NOMO-1 treated with dmso at 0.1 percent for 144 hours (cell line): ENCODE measurements at regions not wholly inside any gene's neighbourhood (a gene's known extent, or its start where the extent isn't known, plus 50 kb on each side); places are given as distances from the start of the nearest gene placed in this dataset.
"Not testable (repeated sequence)": the region's sequence is repeated elsewhere in the genome, so short reads cannot be mapped to it uniquely, and the experiment has no call there.

ENCODE experiments used
- DNase-seq: peaks from one replicate; lab custom pipeline; 2025; ENCODE audit not compliant: unreplicated experiment; lab: John Stamatoyannopoulos, UW

DNA sequence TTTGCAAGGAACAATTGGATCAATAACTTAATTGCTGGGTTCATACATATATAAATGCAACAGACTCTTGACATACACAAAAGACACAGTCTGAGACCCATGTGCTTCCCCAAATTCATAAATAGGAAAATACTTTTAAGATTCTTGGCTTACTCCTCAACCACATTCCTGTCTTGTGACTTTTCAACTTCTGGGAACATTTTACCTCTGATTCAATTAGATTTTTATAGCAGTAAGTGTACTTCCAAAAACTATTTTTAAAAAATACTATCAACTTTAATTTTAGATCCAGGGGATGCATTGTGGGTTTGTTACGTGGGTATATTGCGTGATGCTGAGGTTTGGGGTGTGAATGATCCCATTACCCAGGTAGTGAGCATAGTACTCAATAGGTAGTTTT is 406.7 kb downstream of the RPS6KC1 start:
- no peak for DNase-seq

DNA sequence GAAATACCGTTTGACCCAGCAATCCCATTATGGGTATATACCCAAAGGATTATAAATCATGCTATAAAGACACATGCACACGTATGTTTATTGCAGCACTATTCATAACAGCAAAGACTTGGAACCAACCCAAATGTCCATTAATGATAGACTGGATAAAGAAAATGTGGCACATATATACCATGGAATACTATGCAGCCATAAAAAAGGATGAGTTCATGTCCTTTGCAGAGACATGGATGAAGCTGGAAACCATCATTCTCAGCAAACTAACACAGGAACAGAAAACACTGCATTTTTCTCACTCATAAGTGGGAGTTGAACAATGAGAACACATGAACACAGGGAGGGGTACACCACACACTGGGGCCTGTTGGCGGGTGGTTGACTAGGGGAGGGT is 411.3 kb downstream of the RPS6KC1 start:
- not testable (repeated sequence) for DNase-seq

DNA sequence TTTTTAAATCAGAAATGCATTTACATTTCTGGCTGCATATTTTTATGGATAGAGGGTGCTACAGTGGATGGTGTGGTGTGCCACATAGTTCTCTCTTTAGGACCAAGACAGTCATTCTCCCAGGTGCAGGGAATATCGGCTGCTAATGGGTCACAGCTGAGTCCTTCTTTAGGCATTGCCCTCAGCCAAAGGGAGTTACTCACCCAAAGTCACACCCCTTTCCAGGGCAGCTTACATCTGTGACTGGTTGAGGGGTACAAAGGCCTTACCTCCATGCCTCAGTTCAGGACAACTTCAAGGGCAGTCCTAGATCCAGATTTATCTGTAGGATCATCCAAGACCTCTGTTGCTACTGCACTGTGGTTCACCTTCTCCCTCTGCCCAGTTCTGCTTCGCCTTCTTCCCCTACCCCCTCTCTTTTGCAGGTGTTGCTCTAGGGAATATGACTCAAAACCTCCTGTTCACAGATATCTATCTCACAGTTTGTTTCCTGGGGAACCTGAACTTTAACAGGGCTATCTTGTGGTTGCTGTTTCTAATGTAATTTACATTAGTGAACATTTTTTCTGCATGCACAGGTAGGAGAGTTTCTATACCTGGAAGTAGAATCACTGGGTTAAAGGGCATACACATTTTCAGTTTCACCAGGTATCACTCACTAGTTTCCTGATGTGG is 413.9 kb downstream of the RPS6KC1 start:
- DNase-seq, result no peak

DNA sequence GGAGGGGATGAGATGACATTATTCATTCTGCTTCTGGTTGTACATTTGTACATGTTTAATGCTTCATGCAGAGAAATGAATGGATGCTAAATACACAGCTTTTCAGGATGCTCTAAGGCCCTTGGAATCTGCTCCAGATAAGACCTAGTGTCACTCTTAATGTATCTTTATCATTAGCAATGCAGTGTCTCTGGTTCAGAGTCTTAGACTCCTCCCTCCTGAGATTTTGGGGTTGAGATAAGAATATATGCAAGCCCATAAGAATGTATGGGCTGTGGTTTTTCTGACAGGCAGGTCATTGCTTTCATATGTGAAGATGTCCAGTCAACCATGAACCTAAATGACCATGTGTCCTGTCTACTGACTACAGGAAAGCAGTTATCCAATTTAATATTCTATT is 415.5 kb downstream of the RPS6KC1 start:
- no peak for DNase-seq

DNA sequence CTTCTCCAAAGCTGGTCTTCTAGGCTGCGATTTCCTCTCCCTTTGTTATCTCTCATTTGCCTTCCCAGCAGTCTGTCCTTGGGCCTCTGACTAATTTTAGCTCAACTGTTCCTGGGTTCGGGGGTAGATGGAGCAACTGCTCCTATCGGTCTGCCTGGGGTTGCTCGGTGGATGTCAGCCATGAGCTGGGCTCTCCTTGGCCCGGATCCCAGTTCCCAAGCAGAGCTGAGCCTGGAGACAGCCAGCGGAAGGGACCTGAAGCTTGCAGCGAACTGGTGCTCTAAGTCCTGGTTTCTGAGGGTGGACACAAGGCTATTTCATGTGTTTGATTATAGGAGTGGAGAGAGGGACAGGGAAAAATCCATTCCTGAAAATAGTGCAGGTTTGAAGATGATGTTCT is 423.0 kb downstream of the RPS6KC1 start:
- DNase-seq, result no peak

DNA sequence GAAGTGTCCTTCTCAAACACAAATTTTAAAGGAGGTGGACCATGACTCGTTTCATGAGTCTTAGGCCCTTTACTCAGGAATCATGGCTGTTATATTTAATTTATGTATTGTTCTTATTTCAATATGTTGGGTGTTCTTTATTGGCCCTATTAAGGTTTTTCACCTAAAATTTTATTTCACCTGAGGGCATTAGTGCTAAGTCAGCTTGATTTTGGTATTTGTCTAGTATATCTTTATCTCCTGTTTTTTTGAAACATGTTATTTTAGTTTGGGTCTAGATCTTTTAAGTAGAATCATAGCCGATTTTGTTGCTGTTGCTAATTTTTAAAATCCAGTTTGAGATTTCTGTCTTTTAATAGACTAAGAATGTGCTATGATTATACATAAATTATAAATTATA is 430.4 kb downstream of the RPS6KC1 start:
- DNase-seq, result no peak

DNA sequence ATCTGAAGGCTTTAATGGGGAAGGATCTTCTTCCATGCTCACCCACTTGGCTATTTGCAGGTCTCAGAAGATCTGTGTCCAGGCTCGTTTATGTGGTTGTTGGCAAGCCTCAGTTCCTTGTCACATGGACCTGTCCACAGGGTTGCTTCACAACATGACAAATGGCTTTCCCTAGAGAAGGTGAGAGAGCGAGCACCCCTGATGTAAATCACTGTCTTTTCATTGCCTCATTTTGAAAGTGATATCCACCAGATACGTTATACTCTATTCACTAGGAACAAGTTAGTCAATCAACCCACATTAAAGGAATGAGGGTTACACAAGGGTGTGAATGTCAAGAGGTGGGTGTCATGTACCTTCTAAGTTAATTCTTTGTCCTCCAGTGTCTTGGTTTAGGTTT is 433.3 kb downstream of the RPS6KC1 start:
- DNase-seq, result no peak

DNA sequence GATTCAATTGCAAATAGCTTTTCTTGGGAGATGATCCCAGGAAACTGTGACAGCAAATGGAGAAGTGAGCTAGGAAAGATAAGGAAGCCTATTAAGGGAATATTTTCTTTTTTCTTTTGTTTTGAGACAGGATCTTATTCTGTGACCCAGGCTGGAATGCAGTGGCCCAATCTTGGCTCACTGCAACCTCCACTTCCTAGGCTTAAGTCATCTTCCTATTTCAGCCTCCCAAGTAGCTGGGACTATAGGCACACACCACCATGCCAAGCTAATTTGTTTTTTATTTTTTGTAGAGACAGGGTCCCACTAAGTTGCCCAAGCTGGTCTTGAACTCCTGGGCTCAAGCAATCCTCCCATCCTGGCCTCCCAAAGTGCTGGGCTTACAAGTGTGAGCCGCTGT is 433.7 kb downstream of the RPS6KC1 start:
- DNase-seq, result no peak

DNA sequence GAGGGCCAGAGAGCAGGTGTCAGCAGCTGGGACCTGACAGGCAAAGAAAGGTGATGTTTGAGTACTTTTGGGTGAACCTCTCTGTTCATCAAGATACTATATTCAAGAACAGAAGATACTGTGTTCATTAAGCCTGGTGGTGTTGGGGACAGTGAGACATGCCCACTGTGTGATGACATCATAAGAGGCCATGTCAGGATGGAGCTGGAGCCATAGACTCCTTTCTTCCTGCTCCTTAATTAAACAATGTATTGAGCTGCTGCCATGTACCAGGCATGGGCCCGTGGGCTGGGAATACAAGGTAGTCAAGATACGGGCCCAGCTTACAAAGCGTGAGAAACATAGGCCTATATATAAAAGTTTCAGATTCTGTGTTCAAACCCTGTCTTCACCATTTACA is 435.4 kb downstream of the RPS6KC1 start:
- DNase-seq, result no peak

DNA sequence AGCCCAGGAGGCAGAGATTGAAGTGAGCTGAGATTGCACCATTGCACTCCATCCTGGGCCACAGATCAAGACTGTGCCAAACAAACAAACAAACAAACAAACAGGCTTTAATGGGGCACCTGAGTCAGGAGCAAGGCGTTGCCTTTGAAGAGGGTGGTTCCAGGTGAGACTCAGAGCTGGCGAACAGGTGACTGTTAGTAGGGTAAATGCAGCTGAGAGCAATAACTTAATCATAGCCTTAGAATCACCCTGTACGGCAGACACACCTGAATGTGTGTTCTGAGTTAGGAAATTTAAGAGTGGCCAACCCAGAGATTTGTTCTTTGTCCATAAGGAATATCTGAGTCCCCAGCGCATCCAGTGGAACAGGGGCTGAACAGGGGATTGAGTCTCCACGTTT is 440.4 kb downstream of the RPS6KC1 start:
- DNase-seq, result no peak

DNA sequence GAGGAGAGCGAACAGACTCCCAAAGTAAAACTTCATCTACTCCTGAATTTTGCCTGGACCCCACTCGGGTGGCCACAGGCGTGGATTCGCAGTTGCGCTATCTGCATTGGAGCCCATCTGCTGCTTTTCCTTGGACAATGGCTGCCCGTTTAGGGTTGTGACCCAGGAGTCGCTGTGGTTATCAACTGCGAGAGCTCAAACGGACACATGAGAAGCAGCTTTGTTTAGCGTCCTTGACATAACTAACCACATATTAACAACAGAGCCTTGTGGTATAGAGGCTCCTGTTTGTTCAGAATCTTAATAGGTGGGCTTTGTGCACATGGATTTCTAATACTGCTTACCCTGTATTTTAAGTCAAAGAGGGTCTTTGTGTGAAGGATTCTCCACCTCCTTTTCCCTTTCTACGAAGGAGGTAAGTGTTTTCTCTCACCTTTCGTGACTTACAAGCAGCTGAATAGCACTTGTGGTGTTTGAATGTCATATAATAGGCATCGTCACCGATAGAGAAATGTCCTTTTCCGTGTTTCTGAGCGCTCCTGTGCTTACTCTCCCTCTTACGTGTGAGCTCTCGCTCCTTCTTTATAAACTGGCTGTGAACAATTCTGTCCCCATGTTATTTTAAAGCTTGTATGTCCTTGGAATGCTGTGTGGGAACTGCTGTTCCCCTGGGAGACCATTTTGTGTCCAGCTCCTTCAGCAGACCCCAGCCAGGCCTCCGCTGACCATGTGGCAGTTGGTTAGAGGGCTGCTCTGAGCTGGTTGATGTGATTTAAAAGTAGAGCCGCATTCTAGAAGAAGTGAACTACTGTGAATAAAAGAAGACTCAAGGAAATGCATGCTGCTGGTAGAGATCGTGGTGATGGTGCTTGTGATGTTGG is 441.4 kb downstream of the RPS6KC1 start:
- no peak for DNase-seq

DNA sequence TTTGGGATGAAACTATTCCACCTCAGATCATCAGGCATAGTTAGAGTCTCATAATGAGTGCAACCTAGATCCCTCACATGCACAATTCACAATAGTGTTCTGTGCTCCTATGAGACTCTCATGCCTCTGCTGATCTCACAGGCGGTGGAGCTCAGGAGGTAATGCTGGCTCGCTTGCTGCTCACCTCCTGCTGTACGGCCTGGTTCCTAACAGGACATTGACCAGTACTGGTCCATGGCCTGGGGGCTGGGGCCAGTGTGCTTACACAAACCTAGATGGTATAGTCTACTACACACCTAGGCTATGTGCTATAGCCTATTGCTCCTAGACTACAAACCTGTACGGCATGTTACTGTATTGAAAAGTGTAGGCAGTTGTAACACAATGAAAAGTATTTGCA is 448.4 kb downstream of the RPS6KC1 start:
- DNase-seq, result no peak

DNA sequence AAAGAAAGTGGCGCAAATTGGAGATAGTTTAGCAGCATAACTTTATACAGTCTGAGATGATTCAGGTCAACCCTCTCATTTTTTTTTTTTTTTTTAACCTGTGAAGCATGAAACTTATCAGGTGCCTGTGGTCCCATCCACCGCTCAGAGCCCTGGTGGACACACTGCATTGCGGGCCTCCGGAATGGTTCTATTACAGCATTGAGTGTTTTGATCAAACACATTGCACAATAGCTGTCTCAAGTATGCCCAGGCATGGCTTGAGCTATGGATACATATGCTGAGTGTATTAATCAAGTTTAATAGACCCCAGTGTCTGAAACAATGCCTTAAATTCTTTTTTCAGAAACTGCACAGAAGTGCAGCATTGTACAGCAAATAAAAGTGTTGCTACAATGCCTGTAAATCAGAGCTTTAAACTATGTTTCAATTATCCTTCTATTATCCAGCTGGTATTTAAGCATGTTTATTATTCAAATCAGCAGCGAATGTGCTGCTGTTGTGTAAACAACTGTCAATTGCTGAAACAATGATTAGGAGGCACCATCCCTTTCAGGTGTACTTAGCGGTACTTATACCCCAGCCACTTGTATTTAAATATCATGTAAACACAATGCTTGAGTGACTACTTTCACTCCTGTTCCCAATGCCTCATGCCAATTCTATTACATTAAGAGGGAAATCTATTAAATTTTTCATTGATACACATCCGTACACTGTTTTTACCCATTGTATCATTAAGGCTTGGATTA is 456.6 kb downstream of the RPS6KC1 start:
- DNase-seq, result no peak

DNA sequence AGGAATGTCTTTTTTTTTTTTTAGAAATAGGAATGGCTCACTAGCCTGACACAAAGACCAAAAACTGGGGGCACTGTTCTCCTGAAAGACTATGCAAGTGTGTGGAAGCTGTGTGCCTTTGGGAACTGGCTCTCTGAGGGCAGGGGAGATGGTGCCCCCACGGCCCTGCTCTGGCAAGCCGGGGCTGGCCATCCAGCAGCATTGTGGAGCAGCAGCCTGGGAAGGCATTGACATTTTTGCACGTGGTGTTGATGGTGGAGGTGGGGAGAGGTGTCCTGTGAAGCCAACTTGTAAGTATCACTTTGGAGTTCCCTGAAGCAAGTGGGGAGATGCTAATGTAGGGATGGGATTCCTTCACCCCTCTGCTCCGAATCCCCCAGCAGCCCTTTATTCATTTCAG is 460.1 kb downstream of the RPS6KC1 start:
- DNase-seq, result no peak

DNA sequence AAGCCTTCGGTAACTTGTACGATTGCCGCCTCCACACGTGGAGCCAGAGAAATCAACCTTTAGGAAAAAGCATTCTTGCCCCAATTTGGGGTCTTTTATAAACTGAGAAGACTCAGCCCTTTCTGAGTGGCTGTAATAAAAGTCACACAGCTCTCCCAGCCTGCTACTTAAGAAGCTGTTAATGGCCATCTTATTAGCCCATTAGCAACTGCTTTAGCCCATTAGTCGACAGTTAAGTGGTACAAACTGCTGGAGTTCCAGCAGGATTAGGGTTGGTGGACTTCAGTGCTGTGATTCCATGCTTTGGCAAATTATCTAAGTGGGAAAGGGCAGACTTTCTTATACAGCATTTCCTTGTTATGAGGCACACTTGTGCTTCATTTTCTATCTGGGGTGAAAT is 461.3 kb downstream of the RPS6KC1 start:
- DNase-seq, result no peak

DNA sequence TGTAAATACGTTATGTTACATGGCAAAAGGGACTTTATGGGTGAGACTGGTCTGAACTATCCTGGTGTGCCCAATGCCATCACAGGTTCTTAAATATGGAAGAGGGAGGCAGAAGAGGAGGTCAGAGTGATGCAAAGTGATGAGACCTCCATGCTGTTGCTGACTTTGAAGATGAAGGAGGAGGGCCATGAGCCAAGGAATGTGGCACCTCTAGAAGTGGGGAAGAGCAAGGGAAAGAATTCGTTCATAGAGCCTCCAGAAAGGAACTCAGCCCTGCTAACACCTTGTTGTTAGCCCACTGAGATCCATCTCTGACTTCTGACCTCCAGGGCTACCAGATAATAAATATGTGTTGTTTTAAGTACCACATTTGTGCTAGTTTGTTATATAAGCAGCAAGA is 462.0 kb downstream of the RPS6KC1 start:
- DNase-seq, result no peak

DNA sequence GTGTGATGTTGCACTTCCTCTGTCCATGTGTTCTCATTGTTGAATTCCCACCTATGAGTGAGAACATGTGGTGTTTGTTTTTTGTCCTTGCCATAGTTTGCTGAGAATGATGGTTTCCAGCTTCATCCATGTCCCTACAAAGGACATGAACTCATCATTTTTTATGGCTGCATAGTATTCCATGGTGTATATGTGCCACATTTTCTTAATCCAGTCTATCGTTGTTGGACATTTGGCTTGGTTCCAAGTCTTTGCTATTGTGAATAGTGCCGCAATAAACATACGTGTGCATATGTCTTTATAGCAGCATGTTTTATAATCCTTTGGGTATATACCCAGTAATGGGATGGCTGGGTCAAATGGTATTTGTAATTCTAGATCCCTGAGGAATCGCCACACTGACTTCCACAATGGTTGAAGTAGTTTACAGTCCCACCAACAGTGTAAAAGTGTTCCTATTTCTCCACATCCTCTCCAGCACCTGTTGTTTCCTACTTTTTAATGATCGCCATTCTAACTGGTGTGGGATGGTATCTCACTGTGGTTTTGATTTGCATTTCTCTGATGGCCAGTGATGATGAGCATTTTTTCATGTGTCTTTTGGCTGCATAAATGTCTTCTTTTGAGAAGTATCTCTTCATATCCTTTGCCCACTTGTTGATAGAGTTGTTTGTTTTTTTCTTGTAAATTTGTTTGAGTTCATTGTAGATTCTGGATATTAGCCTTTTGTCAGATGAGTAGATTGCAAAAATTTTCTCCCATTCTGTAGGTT is 463.6 kb downstream of the RPS6KC1 start:
- DNase-seq, result not testable (repeated sequence)

DNA sequence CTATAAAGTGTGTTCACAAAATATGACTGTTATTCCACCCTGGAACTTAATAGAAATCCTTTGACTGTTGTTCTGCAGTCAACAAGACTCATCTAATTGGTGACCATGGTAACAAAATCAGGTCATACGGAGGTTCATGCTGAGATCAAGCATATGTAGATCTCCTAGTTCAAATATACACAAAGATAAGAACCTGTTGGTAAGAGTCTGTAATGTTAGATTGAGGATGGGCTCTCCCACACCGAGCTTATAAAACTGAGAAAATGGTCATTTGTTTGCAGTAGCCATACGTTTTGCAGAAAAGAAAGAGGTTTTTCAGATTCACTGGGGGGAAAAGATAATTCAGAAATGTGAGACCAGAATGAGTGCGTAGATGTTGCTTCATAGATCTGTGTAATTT is 468.1 kb downstream of the RPS6KC1 start:
- no peak for DNase-seq

DNA sequence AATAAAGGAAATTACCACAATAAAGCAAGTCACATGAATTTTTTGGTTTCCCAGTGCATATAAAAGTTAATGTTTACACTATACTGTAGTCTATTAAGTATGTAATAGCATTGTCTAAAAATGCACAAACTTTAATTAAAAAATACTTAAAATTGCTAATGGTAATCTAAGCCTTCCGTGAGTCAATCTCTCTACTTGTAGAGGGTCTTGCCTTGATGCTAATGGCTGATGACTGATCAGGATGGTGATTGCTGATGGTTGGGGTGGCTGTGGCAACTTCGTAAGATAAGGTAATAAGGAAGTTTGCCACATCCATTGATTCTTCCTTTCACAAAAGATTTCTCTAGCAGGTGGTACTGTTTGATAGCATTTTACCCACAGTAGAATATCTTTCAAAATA is 466.6 kb upstream of the PROX1 start:
- DNase-seq, result no peak

DNA sequence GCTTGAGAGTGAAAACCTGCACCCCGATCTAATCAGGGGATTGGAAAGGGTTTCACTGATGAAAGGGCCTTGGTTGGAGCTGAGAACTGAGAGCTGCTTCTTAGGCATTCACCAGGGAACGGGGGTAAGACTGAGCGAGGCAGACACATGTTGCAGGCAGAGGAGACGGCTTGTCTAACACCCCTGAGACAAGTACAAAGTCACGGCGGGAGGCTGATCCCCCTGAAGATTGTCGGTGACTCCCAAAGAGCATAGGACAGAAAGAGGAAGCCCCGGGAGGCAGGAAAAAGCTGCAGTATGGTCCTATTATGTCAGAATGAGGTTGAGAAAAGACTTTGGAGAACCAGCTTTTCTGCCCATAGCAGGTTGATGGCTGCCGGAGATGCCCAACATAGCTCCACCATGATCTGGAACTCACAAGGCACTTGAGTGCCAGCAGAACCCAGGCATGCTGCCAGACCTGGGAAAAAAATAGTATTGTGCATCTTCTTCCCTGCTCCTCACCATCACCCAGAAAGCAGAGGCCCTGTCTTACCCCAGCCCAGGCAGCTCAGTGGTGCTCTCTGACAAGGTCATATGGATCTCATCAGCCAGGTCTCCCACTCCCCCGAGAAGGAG is 463.9 kb upstream of the PROX1 start:
- DNase-seq, result no peak

DNA sequence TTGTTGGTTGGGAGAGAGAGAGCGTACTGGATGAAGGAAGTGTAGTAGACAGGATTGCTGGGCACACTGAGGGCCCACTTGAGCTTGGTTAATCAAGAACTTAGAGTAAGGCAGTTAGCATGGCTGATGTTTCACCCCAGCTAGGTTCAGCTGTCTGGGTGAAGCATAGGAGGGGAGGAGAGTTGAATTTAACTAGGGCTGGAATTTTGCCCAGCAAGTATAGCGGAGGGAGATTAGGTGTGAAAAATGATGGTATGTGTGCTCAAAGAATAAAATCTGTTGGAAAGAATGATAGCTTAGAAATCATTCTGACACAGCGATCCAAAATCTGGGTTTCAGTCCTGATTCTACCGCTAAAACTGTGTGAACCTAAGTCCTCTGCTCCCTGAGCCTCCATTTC is 461.5 kb upstream of the PROX1 start:
- no peak for DNase-seq
